ENCODE measurements at regions not wholly inside any gene's neighbourhood (a gene's known extent, or its start where the extent isn't known, plus 50 kb on each side); places are given as distances from the start of the nearest gene placed in this dataset.
"Not testable (repeated sequence)": the region's sequence is repeated elsewhere in the genome, so short reads cannot be mapped to it uniquely, and the experiment has no call there.

DNA sequence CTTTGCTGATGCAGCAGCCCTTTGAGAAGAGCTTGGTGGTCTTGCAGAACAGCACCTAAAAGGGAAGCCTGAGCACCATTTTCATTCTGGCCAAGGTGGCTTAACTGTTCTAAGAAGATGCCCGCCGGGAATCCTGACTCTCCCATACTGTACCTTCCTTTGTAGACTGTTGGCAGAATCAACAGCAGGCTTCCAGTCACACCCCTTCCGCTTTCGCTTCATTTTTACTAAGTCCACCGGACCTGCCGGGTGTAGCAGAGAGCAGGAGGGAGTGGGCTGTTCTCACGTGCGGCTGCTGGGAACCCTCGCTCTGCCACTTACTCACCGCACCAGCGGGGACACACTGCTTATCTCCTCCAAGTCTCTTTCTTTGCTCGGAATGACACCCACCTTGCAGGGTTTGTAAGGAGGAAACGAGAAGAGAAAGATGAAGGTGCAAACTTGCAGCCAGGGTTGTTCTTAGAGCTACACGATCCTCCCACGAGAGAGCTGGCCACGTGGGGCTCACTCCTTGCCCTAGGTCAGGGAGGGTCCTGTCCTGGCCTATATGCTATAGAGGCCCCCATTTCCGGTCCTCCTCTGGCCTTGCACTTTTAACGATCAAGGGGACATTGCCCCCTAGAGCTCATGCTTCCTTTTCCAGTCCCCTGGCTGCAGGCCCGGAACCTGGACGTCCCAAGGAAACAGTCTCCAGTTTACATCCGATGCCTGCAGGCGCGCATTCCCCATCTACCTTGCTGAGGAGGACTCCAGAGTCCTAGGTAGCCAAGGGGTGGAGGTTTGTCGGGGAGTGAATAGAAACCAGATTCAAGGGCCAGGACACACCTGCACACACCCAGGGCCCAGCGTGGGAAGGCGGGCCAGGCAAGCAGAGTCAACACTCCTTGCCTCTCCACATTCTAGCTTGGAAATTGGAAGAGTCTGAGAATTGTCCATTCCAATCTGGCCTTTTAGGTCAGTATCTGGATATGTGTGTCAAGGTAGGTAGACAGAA is 453.6 kb downstream of the IRS2 start:
- H3K27me3 Mint-ChIP-seq, result no peaks in the 10 kb centered on the region
- no peak overlapping the region for H3K4me3 Mint-ChIP-seq
- H3K27ac Mint-ChIP-seq, result no peak overlapping the region
- no peaks in the 10 kb centered on the region for H3K4me1 Mint-ChIP-seq
- H3K9me3 Mint-ChIP-seq, result no peaks in the 10 kb centered on the region
- no peaks in the 10 kb centered on the region for H3K36me3 Mint-ChIP-seq
- DNase-seq (ENCODE audit: low spot score in 2 of 2) (no peak), ATAC-seq (ENCODE audit: low read depth) (no peak)

- no peaks in the 10 kb centered on the region for H3K36me3 Mint-ChIP-seq
- H3K9me3 Mint-ChIP-seq, result no peaks in the 10 kb centered on the region
- no peak for ATAC-seq (ENCODE audit: low read depth)
- H3K27ac Mint-ChIP-seq, result no peak overlapping the region
- H3K27me3 Mint-ChIP-seq, result no peaks in the 10 kb centered on the region
- no peaks in the 10 kb centered on the region for H3K4me1 Mint-ChIP-seq
- H3K4me3 Mint-ChIP-seq, result no peak overlapping the region
- DNase-seq (ENCODE audit: low spot score in 2 of 2), result no peak
These were observed 454.5 kb downstream of the IRS2 start for GRCh38 chr13:109331898-109332297.

DNA sequence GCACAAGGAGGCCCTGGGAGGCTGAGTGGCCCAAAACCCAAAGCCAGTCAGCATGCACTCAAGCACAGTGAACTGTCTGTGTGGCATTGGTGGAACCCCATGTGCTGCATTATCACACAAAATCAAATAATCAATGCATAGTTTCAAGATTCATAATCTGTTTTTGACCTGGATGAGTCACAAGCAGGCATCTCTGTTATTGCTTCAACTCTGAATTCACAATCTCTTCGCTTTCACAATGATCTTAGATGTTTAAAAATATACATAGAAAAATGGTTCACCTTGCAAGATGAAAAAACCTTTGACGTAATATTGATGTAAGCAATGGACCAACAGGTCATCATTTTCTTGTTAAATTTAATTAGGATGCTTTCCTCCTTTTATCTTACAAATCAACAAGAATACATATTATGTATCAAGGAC is 455.4 kb downstream of the IRS2 start:
- no peaks in the 10 kb centered on the region for H3K9me3 Mint-ChIP-seq
- H3K4me3 Mint-ChIP-seq, result no peak overlapping the region
- no peaks in the 10 kb centered on the region for H3K36me3 Mint-ChIP-seq
- H3K27me3 Mint-ChIP-seq, result no peaks in the 10 kb centered on the region
- ATAC-seq (ENCODE audit: low read depth) (no peak), DNase-seq (ENCODE audit: low spot score in 2 of 2) (no peak)
- H3K4me1 Mint-ChIP-seq, result no peaks in the 10 kb centered on the region
- H3K27ac Mint-ChIP-seq, result no peak overlapping the region

DNA sequence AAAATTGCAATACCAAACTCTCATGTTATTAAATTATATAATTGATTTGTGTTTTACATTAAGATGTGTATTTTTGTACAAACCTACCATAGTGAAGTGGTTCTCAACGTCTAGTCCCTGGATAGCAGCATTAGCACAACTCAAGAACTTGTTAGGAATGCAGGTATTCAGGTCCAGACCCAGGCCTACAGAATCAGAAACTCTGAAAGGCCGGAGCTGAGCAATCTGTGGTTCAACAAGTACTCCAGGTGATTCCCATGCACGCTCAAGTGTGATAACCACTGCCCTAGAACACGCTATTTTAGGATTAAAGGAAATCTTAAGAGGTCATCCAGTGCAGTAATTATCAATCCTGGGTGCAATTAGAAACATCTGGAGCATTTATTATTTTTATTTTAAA is 456.3 kb downstream of the IRS2 start:
- peaks cover under 1% of the 10 kb centered on the region for H3K9me3 Mint-ChIP-seq
- H3K36me3 Mint-ChIP-seq, result no peaks in the 10 kb centered on the region
- no peak overlapping the region for H3K27ac Mint-ChIP-seq
- ATAC-seq (ENCODE audit: low read depth) (no peak), DNase-seq (ENCODE audit: low spot score in 2 of 2) (no peak)
- no peaks in the 10 kb centered on the region for H3K4me1 Mint-ChIP-seq
- no peak overlapping the region for H3K4me3 Mint-ChIP-seq
- H3K27me3 Mint-ChIP-seq, result no peaks in the 10 kb centered on the region

DNA sequence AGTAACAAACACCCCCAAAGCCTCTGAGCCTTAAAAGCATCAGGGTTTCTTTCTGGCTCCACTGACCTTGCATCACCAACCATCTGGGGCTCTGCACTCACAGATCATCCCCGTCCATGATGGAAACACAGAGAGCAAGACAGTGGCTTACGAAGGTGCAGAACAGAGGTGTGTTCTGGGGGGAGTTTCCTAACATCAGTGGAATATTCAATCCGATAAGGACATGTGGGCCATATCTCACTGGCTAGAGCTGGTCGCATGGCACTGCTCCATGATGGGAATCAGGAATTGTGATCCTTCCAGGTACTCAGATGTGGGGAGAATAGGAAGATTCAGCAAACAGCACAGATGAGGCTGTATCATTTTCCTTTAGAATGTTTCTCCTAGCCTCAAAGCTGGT is 457.2 kb downstream of the IRS2 start:
- Mint-ChIP-seq H3K4me3 (no peak overlapping the region), H3K27ac (no peak overlapping the region), H3K27me3 (no peaks in the 10 kb centered on the region), H3K9me3 (peaks cover 1% of the 10 kb centered on the region), H3K4me1 (no peaks in the 10 kb centered on the region), H3K36me3 (no peaks in the 10 kb centered on the region)
- DNase-seq (ENCODE audit: low spot score in 2 of 2), result no peak
- ATAC-seq (ENCODE audit: low read depth), result no peak

DNA sequence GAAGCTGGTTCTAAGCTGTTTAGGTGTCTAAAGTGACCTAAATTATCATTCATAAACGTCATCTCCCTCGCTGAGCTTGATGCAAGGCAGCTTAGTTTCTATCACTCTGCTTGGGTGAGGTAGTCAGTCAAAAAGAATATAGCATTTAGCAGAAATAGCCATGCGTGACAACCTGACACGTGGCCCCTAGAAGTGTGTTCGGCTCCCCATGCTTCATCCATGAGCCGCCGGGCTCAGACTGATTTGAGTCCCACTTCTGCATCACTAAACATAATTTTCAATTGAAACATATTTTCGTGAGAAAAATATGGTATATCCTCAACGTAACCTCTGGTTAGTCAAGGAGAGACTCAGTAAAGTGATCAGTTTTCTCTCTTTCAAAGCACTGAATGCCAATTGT is 459.8 kb downstream of the IRS2 start:
- H3K4me3 Mint-ChIP-seq, result no peak overlapping the region
- H3K27me3 Mint-ChIP-seq, result no peaks in the 10 kb centered on the region
- H3K4me1 Mint-ChIP-seq, result no peaks in the 10 kb centered on the region
- no peaks in the 10 kb centered on the region for H3K36me3 Mint-ChIP-seq
- H3K9me3 Mint-ChIP-seq, result peaks cover 1% of the 10 kb centered on the region
- ATAC-seq (ENCODE audit: low read depth), result no peak
- no peak for DNase-seq (ENCODE audit: low spot score in 2 of 2)
- H3K27ac Mint-ChIP-seq, result no peak overlapping the region

DNA sequence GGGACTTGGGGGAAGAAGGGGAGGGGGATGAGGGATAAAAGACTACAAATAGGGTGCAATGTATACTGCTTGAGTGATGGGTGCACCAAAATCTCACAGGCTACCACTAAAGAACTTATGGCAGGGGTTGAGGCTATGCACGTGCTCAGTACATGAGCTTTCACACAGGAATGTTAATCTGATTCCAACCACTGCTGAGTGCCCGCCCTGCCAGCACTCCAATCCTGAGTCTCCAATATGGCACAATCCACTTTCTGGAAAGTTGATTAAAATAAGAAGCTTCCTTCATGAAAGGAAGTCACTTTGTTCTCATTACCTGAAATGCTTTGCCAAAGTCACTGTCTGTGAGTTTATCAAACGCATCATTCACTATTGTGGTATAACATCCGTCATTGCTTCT is 463.0 kb downstream of the IRS2 start:
- no peak for DNase-seq (ENCODE audit: low spot score in 2 of 2)
- no peak overlapping the region for H3K4me3 Mint-ChIP-seq
- H3K27me3 Mint-ChIP-seq, result peaks cover 1% of the 10 kb centered on the region
- no peak overlapping the region for H3K27ac Mint-ChIP-seq
- H3K4me1 Mint-ChIP-seq, result no peaks in the 10 kb centered on the region
- H3K9me3 Mint-ChIP-seq, result peaks cover 3% of the 10 kb centered on the region
- ATAC-seq (ENCODE audit: low read depth), result no peak
- no peaks in the 10 kb centered on the region for H3K36me3 Mint-ChIP-seq

DNA sequence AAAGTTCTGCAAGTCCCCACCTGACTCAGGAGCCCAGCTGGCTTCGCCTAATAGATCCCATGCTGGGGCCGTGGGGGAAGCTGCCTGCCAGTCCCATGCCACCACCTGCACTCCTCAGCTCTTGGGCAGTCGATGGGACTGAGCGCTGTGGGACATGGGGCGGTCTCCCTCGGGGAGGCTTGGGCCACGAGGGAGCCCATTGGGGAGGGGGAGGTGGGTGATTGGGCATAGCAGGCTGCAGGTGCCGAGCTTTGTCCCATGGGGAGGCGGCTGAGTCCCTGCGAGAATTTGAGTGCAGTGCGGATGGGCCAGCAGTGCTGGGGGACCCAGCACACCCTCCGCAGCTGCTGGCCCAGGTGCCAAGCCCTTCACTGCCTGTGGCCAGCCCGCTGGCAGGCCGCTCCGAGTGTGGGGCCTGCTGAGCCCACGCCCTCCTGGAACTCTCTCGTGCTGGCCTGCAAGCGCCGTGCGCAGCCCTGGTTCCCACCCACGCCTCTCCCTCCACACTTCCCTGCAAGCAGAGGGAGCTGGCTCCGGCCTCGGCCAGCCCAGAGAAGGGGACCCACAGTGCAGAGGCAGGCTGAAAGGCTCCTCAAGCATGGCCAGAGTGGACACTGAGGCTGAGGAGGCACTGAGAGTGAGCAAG is 467.3 kb downstream of the IRS2 start:
- Mint-ChIP-seq H3K27ac (no peak overlapping the region), H3K27me3 (peaks cover 3% of the 10 kb centered on the region), H3K4me3 (no peak overlapping the region), H3K9me3 (peaks cover 2% of the 10 kb centered on the region), H3K4me1 (no peaks in the 10 kb centered on the region), H3K36me3 (no peaks in the 10 kb centered on the region)
- DNase-seq (ENCODE audit: low spot score in 2 of 2) (no peak), ATAC-seq (ENCODE audit: low read depth) (no peak)

GRCh38 chr13:109315481-109315880 is 470.9 kb downstream of the IRS2 start:
- H3K27me3 Mint-ChIP-seq, result peaks cover 3% of the 10 kb centered on the region
- H3K36me3 Mint-ChIP-seq, result no peaks in the 10 kb centered on the region
- peaks cover 2% of the 10 kb centered on the region for H3K9me3 Mint-ChIP-seq
- no peak overlapping the region for H3K27ac Mint-ChIP-seq
- ATAC-seq (ENCODE audit: low read depth) (no peak), DNase-seq (ENCODE audit: low spot score in 2 of 2) (no peak)
- H3K4me1 Mint-ChIP-seq, result no peaks in the 10 kb centered on the region
- H3K4me3 Mint-ChIP-seq, result no peak overlapping the region

GRCh38 chr13:109314101-109314500 is 472.3 kb downstream of the IRS2 start:
- peaks cover 1% of the 10 kb centered on the region for H3K27me3 Mint-ChIP-seq
- H3K4me1 Mint-ChIP-seq, result no peaks in the 10 kb centered on the region
- no peak overlapping the region for H3K27ac Mint-ChIP-seq
- H3K36me3 Mint-ChIP-seq, result no peaks in the 10 kb centered on the region
- no peak overlapping the region for H3K4me3 Mint-ChIP-seq
- no peaks in the 10 kb centered on the region for H3K9me3 Mint-ChIP-seq
- DNase-seq (ENCODE audit: low spot score in 2 of 2) (no peak), ATAC-seq (ENCODE audit: low read depth) (no peak)

DNA sequence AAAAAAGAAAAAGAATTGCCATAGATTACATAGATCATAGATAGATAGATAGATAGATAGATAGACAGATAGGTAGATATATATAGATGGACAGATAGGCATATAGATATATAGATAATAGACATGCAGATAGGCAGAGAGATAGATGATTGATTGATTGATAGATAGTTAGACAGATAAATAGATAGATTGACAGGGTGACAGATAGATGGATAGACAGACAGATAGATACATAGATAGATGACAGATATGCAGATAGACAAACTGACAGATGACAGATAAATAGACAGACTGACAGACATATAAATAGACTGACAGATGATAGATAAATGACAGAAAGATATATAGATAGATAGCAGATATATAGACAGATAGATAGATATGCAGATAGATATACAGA is 474.0 kb downstream of the IRS2 start:
- H3K4me1 Mint-ChIP-seq, result no peaks in the 10 kb centered on the region
- no peak for DNase-seq (ENCODE audit: low spot score in 2 of 2)
- H3K27me3 Mint-ChIP-seq, result peaks cover 1% of the 10 kb centered on the region
- H3K27ac Mint-ChIP-seq, result no peak overlapping the region
- no peak for ATAC-seq (ENCODE audit: low read depth)
- H3K9me3 Mint-ChIP-seq, result no peaks in the 10 kb centered on the region
- no peak overlapping the region for H3K4me3 Mint-ChIP-seq
- no peaks in the 10 kb centered on the region for H3K36me3 Mint-ChIP-seq

DNA sequence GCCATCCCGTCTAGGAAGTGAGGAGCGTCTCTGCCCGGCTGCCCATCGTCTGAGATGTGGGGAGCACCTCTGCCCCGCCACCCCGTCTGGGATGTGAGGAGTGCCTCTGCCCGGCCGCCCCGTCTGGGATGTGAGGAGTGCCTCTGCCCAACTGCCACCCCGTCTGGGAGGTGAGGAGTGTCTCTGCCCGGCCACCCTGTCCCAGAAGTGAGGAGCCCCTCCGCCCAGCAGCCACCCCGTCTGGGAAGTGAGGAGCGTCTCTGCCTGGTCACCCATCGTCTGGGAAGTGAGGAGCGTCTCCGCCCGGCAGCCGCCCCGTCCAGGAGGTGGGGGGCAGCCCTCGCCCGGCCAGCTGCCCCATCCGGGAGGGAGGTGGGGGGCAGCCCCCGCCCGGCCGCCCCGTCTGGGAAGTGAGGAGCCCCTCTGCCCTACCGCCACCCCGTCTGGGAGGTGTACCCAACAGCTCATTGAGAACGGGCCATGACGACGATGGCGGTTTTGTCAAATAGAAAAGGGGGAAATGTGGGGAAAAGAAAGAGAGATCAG is 474.9 kb downstream of the IRS2 start:
- ATAC-seq (ENCODE audit: low read depth); H3K9me3 Mint-ChIP-seq; H3K4me3 Mint-ChIP-seq; H3K4me1 Mint-ChIP-seq; H3K27me3 Mint-ChIP-seq; H3K36me3 Mint-ChIP-seq; DNase-seq (ENCODE audit: low spot score in 2 of 2); H3K27ac Mint-ChIP-seq: not testable (repeated sequence)

GRCh38 chr13:109309625-109310363 is 476.6 kb downstream of the IRS2 start:
- Mint-ChIP-seq H3K27ac (no peak overlapping the region), H3K4me3 (no peak overlapping the region), H3K4me1 (no peaks in the 10 kb centered on the region), H3K27me3 (no peaks in the 10 kb centered on the region), H3K36me3 (no peaks in the 10 kb centered on the region), H3K9me3 (no peaks in the 10 kb centered on the region)
- DNase-seq (ENCODE audit: low spot score in 2 of 2) (no peak), ATAC-seq (ENCODE audit: low read depth) (no peak)

DNA sequence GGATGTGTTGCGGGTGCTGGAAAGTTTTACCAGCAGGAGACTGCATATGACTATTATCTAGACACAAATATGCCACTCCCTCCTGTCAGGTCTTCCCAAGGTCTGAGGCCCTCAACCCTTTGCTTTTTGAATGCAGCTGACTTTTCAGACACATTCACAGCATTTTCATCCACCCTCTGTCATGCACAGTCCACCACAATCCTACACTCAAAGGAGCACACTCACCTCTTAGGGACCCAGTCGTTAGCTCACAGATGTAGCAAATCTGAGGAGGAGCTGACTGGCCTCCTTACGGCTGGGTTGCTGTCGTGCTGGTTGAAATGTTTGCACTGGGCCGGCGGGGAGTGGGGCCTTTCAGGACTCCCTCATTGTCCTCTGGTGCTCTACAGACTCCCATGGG is 479.4 kb downstream of the IRS2 start:
- Mint-ChIP-seq H3K27me3 (no peaks in the 10 kb centered on the region), H3K4me1 (no peaks in the 10 kb centered on the region), H3K27ac (no peak overlapping the region), H3K36me3 (no peaks in the 10 kb centered on the region), H3K4me3 (no peak overlapping the region), H3K9me3 (no peaks in the 10 kb centered on the region)
- ATAC-seq (ENCODE audit: low read depth), result no peak
- no peak for DNase-seq (ENCODE audit: low spot score in 2 of 2)
